DMS53 treated with DMSO at 0.1 percent for 48 hours (cell line): ENCODE measurements at regions not wholly inside any gene's neighbourhood (a gene's known extent, or its start where the extent isn't known, plus 50 kb on each side); places are given as distances from the start of the nearest gene placed in this dataset.

ENCODE experiments used
- DNase-seq: peaks from one replicate; lab custom pipeline; 2025; ENCODE audit not compliant: unreplicated experiment; lab: John Stamatoyannopoulos, UW

DNA sequence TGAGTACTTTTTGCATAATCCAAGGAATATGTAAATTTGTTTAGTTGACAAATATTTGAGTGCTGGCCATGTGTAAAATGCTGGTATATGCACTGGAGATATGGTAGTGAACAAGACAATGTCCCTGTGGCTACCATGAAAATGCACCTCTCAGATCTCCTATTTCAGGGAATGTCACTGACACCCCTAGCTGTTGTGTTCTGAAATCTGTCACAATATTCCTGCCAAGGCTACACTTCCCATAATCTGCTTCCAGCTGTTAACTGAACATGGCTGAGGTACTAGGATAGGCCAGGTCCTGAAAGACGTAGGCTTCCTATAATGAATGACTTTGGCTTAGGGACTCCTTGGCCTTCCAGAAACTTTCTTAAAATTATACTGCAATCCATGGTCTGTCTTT lies 197.8 kb downstream of the ZNF648 start:
- no peak for DNase-seq

DNA sequence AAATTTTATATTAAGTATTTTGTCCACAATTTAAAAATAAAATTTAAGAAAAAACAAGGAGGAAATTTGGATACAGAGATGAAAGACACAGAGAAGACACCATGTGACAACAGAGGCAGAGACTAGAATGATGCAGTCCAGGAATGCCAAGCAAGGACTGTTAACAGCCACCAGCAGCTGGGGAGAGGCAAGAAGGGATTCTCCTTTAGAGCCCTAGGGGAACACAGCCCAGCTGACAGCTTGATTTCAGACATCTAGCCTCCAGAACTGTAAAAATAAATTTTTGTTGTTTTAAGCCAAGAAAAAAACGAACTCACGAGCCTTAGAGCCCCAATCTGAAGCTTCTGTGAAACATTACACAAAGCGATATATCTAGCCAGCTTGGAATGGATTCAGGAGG lies 198.5 kb downstream of the ZNF648 start:
- no peak for DNase-seq

DNA sequence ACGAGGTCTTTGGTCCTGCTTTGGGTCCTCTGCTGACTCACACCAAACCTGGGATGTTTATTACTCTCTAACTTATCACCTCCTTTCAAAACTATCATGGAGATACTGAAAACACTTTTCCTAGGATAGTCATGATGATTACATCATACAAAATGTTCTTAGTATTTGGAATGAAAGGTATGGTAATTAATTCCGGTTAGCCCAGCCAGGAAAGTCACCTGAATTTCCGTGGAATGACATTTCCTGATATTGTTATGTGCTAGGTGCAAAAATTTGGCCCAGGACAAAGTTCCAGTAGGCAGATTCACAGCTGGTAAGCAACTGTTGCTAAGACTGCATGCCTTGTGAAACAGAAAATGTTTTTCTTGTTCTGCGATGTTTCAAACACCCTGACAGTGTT lies 203.4 kb downstream of the ZNF648 start:
- DNase-seq, result no peak
